Endodermal cell (in vitro differentiated cells): ENCODE measurements at regions not wholly inside any gene's neighbourhood (a gene's known extent, or its start where the extent isn't known, plus 50 kb on each side); places are given as distances from the start of the nearest gene placed in this dataset.

Experiments
- DNase-seq: peaks from one replicate; pipeline ENCODE4 v3.0.0-alpha.2; 2017
- H3K27ac ChIP-seq: 2 replicates; pipeline ENCODE4 v1.5.1; 2013; ENCODE audit warnings: mild to moderate bottlenecking, low read depth, low read length, moderate library complexity
- H3K27me3 ChIP-seq: 2 replicates; pipeline ENCODE4 v1.6.1; 2013; ENCODE audit warnings: mild to moderate bottlenecking, low read length, moderate library complexity; ENCODE audit not compliant: insufficient read depth, control insufficient read depth, poor library complexity, severe bottlenecking
- H3K36me3 ChIP-seq: 2 replicates; pipeline ENCODE4 v1.7.0; 2013; ENCODE audit warnings: mild to moderate bottlenecking, low read length, moderate library complexity; ENCODE audit not compliant: control insufficient read depth, insufficient read depth
- H3K4me1 ChIP-seq: one replicate; pipeline ENCODE4 v1.7.0; 2013; ENCODE audit warnings: low read length; ENCODE audit not compliant: control insufficient read depth, insufficient read depth
- H3K4me3 ChIP-seq: 2 replicates; pipeline ENCODE4 v1.5.1; 2013; ENCODE audit warnings: mild to moderate bottlenecking, low read length, moderate library complexity
- H3K9ac ChIP-seq: 2 replicates; pipeline ENCODE4 v1.6.1; 2013; ENCODE audit warnings: mild to moderate bottlenecking, low read length, moderate library complexity; ENCODE audit not compliant: poor library complexity, severe bottlenecking; ENCODE audit errors: extremely low read depth
- H3K9me3 ChIP-seq: 2 replicates; pipeline ENCODE4 v1.6.1; 2013; ENCODE audit warnings: mild to moderate bottlenecking, low read length, moderate library complexity; ENCODE audit not compliant: control insufficient read depth
- H3K27ac Mint-ChIP-seq: 2 replicates; pipeline ENCODE4 v1.8.0; 2020; ENCODE audit warnings: mixed read lengths
- H3K27me3 Mint-ChIP-seq: 2 replicates; pipeline ENCODE4 v1.8.0; 2021; ENCODE audit warnings: mild to moderate bottlenecking, mixed read lengths; ENCODE audit not compliant: insufficient read depth
- H3K36me3 Mint-ChIP-seq: 2 replicates; pipeline ENCODE4 v1.8.0; 2020; ENCODE audit warnings: low read depth, mixed read lengths
- H3K4me1 Mint-ChIP-seq: 2 replicates; pipeline ENCODE4 v1.8.0; 2020; ENCODE audit warnings: mixed read lengths
- H3K4me3 Mint-ChIP-seq: 2 replicates; pipeline ENCODE4 v1.8.0; 2020; ENCODE audit warnings: mild to moderate bottlenecking, moderate library complexity, mixed read lengths
- H3K9me3 Mint-ChIP-seq: 2 replicates; pipeline ENCODE4 v1.8.0; 2020; ENCODE audit warnings: mild to moderate bottlenecking, mixed read lengths
- CTCF ChIP-seq: fragments of 200-600 bp; sonication (generic); conservative IDR thresholded peaks from 2 replicates; pipeline ENCODE4 v1.5.0; 2021; ENCODE audit warnings: antibody characterized with exemption, mild to moderate bottlenecking
- WGBS, 2 experiments: methylation state at CpG; one replicate each; pipeline versions ENCODE4 v1.1.5 to v1.1.7; 2013; ENCODE audit warnings: missing lambda C conversion rate in 2 of 2, mixed read lengths in 1 of 2; ENCODE audit not compliant: insufficient coverage in 1 of 2, insufficient read length in 1 of 2; 5-methylcytosine and 5-hydroxymethylcytosine counted together

- 68 to 77% methylated on average over 3 of the region's 3 CpGs for WGBS, 2 experiments
- H3K27ac ChIP-seq: no peak overlapping the region
- no peaks in the 10 kb centered on the region for H3K9me3 ChIP-seq
- Mint-ChIP-seq H3K4me1 (peaks cover 23% of the 10 kb centered on the region), H3K36me3 (no peaks in the 10 kb centered on the region), H3K4me3 (no peak overlapping the region), H3K27me3 (peaks cover 14% of the 10 kb centered on the region), H3K9me3 (no peaks in the 10 kb centered on the region), H3K27ac (no peak overlapping the region)
- H3K4me1 ChIP-seq: peaks cover 19% of the 10 kb centered on the region
- no peaks in the 10 kb centered on the region for H3K27me3 ChIP-seq
- DNase-seq: no peak
- TF ChIP-seq CTCF: no peak
- no peaks in the 10 kb centered on the region for H3K36me3 ChIP-seq
- no peak overlapping the region for H3K9ac ChIP-seq
- no peak overlapping the region for H3K4me3 ChIP-seq
Measured at GRCh38 chr5:75933489-75933888, 149.7 kb upstream of the SV2C start.

DNA sequence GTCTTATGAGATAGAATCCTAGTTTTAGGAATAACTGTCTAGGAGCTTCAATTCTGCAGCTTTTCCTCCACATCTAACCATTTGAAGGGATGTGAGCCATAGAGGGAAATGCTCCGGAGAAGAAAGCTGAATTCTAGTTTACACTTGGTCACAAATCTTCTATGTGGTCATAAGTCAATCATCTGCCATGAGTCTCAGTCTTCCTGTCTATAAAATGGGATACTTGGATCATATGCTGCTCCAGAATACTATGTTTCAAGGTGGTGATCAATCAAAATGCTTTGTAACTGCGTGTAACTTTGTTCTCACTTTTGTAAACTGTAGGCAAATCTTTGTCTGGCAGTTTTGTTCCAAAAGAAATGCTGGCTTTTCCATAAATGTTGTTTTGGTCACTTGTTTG is 152.0 kb upstream of the SV2C start:
- H3K27me3 ChIP-seq: peaks cover 9% of the 10 kb centered on the region
- Mint-ChIP-seq H3K9me3 (no peaks in the 10 kb centered on the region), H3K27me3 (peaks cover 18% of the 10 kb centered on the region), H3K36me3 (no peaks in the 10 kb centered on the region), H3K4me3 (no peak overlapping the region), H3K27ac (no peak overlapping the region), H3K4me1 (peaks cover 23% of the 10 kb centered on the region)
- TF ChIP-seq CTCF: no peak
- H3K9me3 ChIP-seq: no peaks in the 10 kb centered on the region
- no peak overlapping the region for H3K4me3 ChIP-seq
- no peaks in the 10 kb centered on the region for H3K36me3 ChIP-seq
- H3K9ac ChIP-seq: no peak overlapping the region
- WGBS, 2 experiments: 92 to 100% methylated on average over 1 to 2 of the region's 2 CpGs
- DNase-seq: no peak
- no peak overlapping the region for H3K27ac ChIP-seq
- H3K4me1 ChIP-seq: peaks cover 19% of the 10 kb centered on the region

GRCh38 chr5:75928992-75929391 is 154.2 kb upstream of the SV2C start:
- peak overlapping the region; percentile 9 for H3K4me3 ChIP-seq

More at GRCh38 chr5:75928992-75929391, 154.2 kb upstream of the SV2C start:
- Mint-ChIP-seq H3K9me3 (no peaks in the 10 kb centered on the region), H3K4me3 (no peak overlapping the region), H3K27me3 (peaks cover 18% of the 10 kb centered on the region), H3K36me3 (no peaks in the 10 kb centered on the region), H3K27ac (peak overlapping the region; percentile 8), H3K4me1 (peaks cover 23% of the 10 kb centered on the region)
- Histone ChIP-seq H3K9ac (no peak overlapping the region), H3K4me1 (peaks cover 19% of the 10 kb centered on the region), H3K27me3 (peaks cover 9% of the 10 kb centered on the region), H3K36me3 (no peaks in the 10 kb centered on the region), H3K27ac (no peak overlapping the region), H3K9me3 (no peaks in the 10 kb centered on the region)
- TF ChIP-seq CTCF: no peak
- WGBS, 2 experiments: 91% methylated on average over 1 of the region's 1 CpG; no CpG with 5 or more reads in 1 of the 2 experiments
- DNase-seq: peak; percentile 45
